HEK293T (cell line): ENCODE measurements at regions not wholly inside any gene's neighbourhood (a gene's known extent, or its start where the extent isn't known, plus 50 kb on each side); places are given as distances from the start of the nearest gene placed in this dataset.

Experiments used
- CTCF ChIA-PET: fragments of 350-600 bp; formaldehyde crosslinking; extraction: SDS; loops from one replicate; lab custom pipeline; 2021; ENCODE audit warnings: antibody characterized with exemption, inconsistent platforms; lab: Yijun Ruan, JAX
- POLR2A ChIA-PET: fragments of 350-600 bp; formaldehyde crosslinking; extraction: SDS; loops from one replicate; lab custom pipeline; 2020; ENCODE audit warnings: antibody characterized with exemption, inconsistent platforms; lab: Yijun Ruan, JAX
- DNase-seq: peaks from one replicate; pipeline ENCODE4 v3.0.0; 2012; ENCODE audit warnings: mixed read lengths; ENCODE audit errors: extremely low spot score
- ARNT ChIP-seq: fragments of 450-650 bp; IDR thresholded peaks from 2 replicates; pipeline ENCODE4 v1.6.1; 2017; ENCODE audit warnings: mild to moderate bottlenecking
- BHLHE40 ChIP-seq: fragments of 450-650 bp; IDR thresholded peaks from 2 replicates; pipeline ENCODE4 v1.6.1; 2016; ENCODE audit warnings: mild to moderate bottlenecking, moderate library complexity, borderline replicate concordance
- CTBP1 ChIP-seq: fragments of 450-650 bp; IDR thresholded peaks from 2 replicates; pipeline ENCODE4 v1.6.1; 2016; ENCODE audit warnings: borderline replicate concordance
- ELF4 ChIP-seq: fragments of 450-650 bp; IDR thresholded peaks from 2 replicates; pipeline ENCODE4 v1.6.1; 2017; ENCODE audit warnings: antibody characterized with exemption
- FOXA1 ChIP-seq: fragments of 450-650 bp; IDR thresholded peaks from 2 replicates; pipeline ENCODE4 v1.6.1; 2016; ENCODE audit warnings: mild to moderate bottlenecking
- FOXK2 ChIP-seq: fragments of 450-650 bp; IDR thresholded peaks from 2 replicates; pipeline ENCODE4 v1.6.1; 2016; ENCODE audit warnings: mild to moderate bottlenecking
- FOXM1 ChIP-seq: fragments of 450-650 bp; IDR thresholded peaks from 2 replicates; pipeline ENCODE4 v1.6.1; 2017; ENCODE audit warnings: mild to moderate bottlenecking, borderline replicate concordance
- HDGF ChIP-seq: fragments of 450-650 bp; IDR thresholded peaks from 2 replicates; pipeline ENCODE4 v1.6.1; 2017; ENCODE audit warnings: antibody characterized with exemption, borderline replicate concordance
- L3MBTL2 ChIP-seq: fragments of 450-650 bp; conservative IDR thresholded peaks from 2 replicates; pipeline ENCODE4 v1.6.1; 2016; ENCODE audit warnings: mild to moderate bottlenecking
- LEF1 ChIP-seq: fragments of 450-650 bp; IDR thresholded peaks from 2 replicates; pipeline ENCODE4 v1.6.1; 2017; ENCODE audit warnings: mild to moderate bottlenecking, borderline replicate concordance
- NFRKB ChIP-seq: fragments of 450-650 bp; IDR thresholded peaks from 2 replicates; pipeline ENCODE4 v1.6.1; 2016; ENCODE audit warnings: mild to moderate bottlenecking, moderate library complexity
- PKNOX1 ChIP-seq: fragments of 450-650 bp; IDR thresholded peaks from 2 replicates; pipeline ENCODE4 v1.6.1; 2016
- SP1 ChIP-seq: fragments of 450-650 bp; IDR thresholded peaks from 2 replicates; pipeline ENCODE4 v1.6.1; 2017
- SUZ12 ChIP-seq: fragments of 450-650 bp; IDR thresholded peaks from 2 replicates; pipeline ENCODE4 v1.6.1; 2016; ENCODE audit warnings: mild to moderate bottlenecking
- TARDBP ChIP-seq: fragments of 450-650 bp; IDR thresholded peaks from 2 replicates; pipeline ENCODE4 v1.6.1; 2016
- ZNF384 ChIP-seq: fragments of 450-650 bp; IDR thresholded peaks from 2 replicates; pipeline ENCODE4 v1.6.1; 2016

GRCh38 chr3:1026395-1026794, 66.4 kb upstream of the CNTN6 start:
- ChIA-PET POLR2A (no interaction called here), CTCF (no interaction called here)
- TF ChIP-seq FOXK2 (no peak), LEF1 (no peak), ARNT (no peak), ELF4 (no peak), SUZ12 (no peak), PKNOX1 (no peak), BHLHE40 (no peak), FOXM1 (no peak)
- DNase-seq: no peak

- CTCF ChIA-PET: interaction anchor here (0.6 kb wide), 1 partner anchor 178 kb away, joined by 3 read pairs; no protein-coding TSS in a partner anchor
- TF ChIP-seq FOXK2 (no peak), ELF4 (no peak), SUZ12 (no peak), ARNT (no peak), FOXA1 (no peak), SP1 (no peak), CTBP1 (no peak)
- no peak for DNase-seq
- POLR2A ChIA-PET: no interaction called here
These were observed 56.5 kb upstream of the CNTN6 start for GRCh38 chr3:1036207-1036826.

GRCh38 chr3:1037631-1038030, 55.2 kb upstream of the CNTN6 start:
- ChIA-PET CTCF (no interaction called here), POLR2A (no interaction called here)
- no peak for DNase-seq

More at GRCh38 chr3:1037631-1038030, 55.2 kb upstream of the CNTN6 start:
- TF ChIP-seq TARDBP (no peak), LEF1 (no peak), HDGF (no peak), BHLHE40 (no peak), PKNOX1 (no peak), SUZ12 (no peak), ELF4 (no peak), NFRKB (no peak), FOXA1 (no peak), L3MBTL2 (no peak), ZNF384 (no peak), CTBP1 (no peak), ARNT (no peak), FOXK2 (no peak), FOXM1 (no peak)
